D341Med (cell line): ENCODE measurements at regions not wholly inside any gene's neighbourhood (a gene's known extent, or its start where the extent isn't known, plus 50 kb on each side); places are given as distances from the start of the nearest gene placed in this dataset.

Source experiments
- DNase-seq: peaks from one replicate; pipeline ENCODE4 v3.0.0; 2012; ENCODE audit warnings: low spot score

- no peak for DNase-seq
Measured at GRCh38 chr20:59376109-59376841, 75.9 kb downstream of the EDN3 start.

GRCh38 chr20:59376998-59377397, 76.6 kb downstream of the EDN3 start:
- no peak for DNase-seq

GRCh38 chr20:59377842-59378241, 77.4 kb downstream of the EDN3 start:
- DNase-seq: no peak

- DNase-seq: no peak
Measured at GRCh38 chr20:59378396-59378795, 78.0 kb downstream of the EDN3 start.

- DNase-seq: no peak
Measured at GRCh38 chr20:59378966-59379365, 78.6 kb downstream of the EDN3 start.

- DNase-seq: no peak
Measured at GRCh38 chr20:59381689-59382088, 81.3 kb downstream of the EDN3 start.

GRCh38 chr20:59382157-59382725, 81.8 kb downstream of the EDN3 start:
- no peak for DNase-seq

- DNase-seq: no peak
Measured at GRCh38 chr20:59382907-59383306, 82.5 kb downstream of the EDN3 start.

- DNase-seq: no peak
Measured at GRCh38 chr20:59385038-59385437, 84.6 kb downstream of the EDN3 start.

GRCh38 chr20:59385480-59385879, 85.1 kb downstream of the EDN3 start:
- DNase-seq: no peak

- no peak for DNase-seq
Measured at GRCh38 chr20:59386809-59387208, 86.4 kb downstream of the EDN3 start.

GRCh38 chr20:59387891-59388290, 87.5 kb downstream of the EDN3 start:
- no peak for DNase-seq

GRCh38 chr20:59388402-59388801, 88.0 kb downstream of the EDN3 start:
- no peak for DNase-seq

GRCh38 chr20:59390437-59390836, 90.0 kb downstream of the EDN3 start:
- DNase-seq: no peak

- no peak for DNase-seq
Measured at GRCh38 chr20:59391975-59392374, 91.6 kb downstream of the EDN3 start.

- DNase-seq: no peak
Measured at GRCh38 chr20:59392736-59393135, 92.3 kb downstream of the EDN3 start.

- no peak for DNase-seq
Measured at GRCh38 chr20:59393142-59393541, 92.7 kb downstream of the EDN3 start.

- DNase-seq: no peak
Measured at GRCh38 chr20:59395729-59396128, 95.3 kb downstream of the EDN3 start.

- DNase-seq: no peak
Measured at GRCh38 chr20:59398537-59399205, 98.3 kb downstream of the EDN3 start.

- no peak for DNase-seq
Measured at GRCh38 chr20:59399426-59400099, 99.2 kb downstream of the EDN3 start.

- no peak for DNase-seq
Measured at GRCh38 chr20:59400708-59401107, 100.3 kb downstream of the EDN3 start.

- no peak for DNase-seq
Measured at GRCh38 chr20:59402681-59403080, 102.3 kb downstream of the EDN3 start.
